HFF-Myc (cell line): ENCODE measurements at regions not wholly inside any gene's neighbourhood (a gene's known extent, or its start where the extent isn't known, plus 50 kb on each side); places are given as distances from the start of the nearest gene placed in this dataset.
A peak's percentile ranks its signal among the peaks of the same experiment; 100 is the strongest.

Source experiments
- DNase-seq: peaks from one replicate; pipeline ENCODE4 v3.0.0-alpha.2; 2011; ENCODE audit warnings: low read depth; ENCODE audit errors: extremely low read depth
- H3K4me3 ChIP-seq: replicated peaks from 2 replicates; pipeline ENCODE4 v1.5.1; 2011; ENCODE audit warnings: low read depth, mild to moderate bottlenecking, control low read depth, low read length
- TF ChIP-seq, protein P1 (sequence below): IDR thresholded peaks from 2 replicates; pipeline ENCODE4 v1.5.1; 2012; ENCODE audit warnings: mild to moderate bottlenecking, low read depth, low read length, control low read depth; ENCODE audit errors: missing control alignments

GRCh38 chr2:41829052-41829451, 218.8 kb upstream of the PKDCC start:
- H3K4me3 ChIP-seq, result no peak overlapping the region
- DNase-seq, result no peak
- TF ChIP-seq, protein P1, sequence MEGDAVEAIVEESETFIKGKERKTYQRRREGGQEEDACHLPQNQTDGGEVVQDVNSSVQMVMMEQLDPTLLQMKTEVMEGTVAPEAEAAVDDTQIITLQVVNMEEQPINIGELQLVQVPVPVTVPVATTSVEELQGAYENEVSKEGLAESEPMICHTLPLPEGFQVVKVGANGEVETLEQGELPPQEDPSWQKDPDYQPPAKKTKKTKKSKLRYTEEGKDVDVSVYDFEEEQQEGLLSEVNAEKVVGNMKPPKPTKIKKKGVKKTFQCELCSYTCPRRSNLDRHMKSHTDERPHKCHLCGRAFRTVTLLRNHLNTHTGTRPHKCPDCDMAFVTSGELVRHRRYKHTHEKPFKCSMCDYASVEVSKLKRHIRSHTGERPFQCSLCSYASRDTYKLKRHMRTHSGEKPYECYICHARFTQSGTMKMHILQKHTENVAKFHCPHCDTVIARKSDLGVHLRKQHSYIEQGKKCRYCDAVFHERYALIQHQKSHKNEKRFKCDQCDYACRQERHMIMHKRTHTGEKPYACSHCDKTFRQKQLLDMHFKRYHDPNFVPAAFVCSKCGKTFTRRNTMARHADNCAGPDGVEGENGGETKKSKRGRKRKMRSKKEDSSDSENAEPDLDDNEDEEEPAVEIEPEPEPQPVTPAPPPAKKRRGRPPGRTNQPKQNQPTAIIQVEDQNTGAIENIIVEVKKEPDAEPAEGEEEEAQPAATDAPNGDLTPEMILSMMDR, result no peak

GRCh38 chr2:41830600-41830999, 217.2 kb upstream of the PKDCC start:
- no peak for DNase-seq
- TF ChIP-seq, protein P1, result no peak
- H3K4me3 ChIP-seq, result no peak overlapping the region

- H3K4me3 ChIP-seq, result no peak overlapping the region
- TF ChIP-seq, protein P1, result no peak
- DNase-seq, result no peak
Observed at GRCh38 chr2:41832218-41832617, 215.6 kb upstream of the PKDCC start.

GRCh38 chr2:41835401-41835800, 212.4 kb upstream of the PKDCC start:
- no peak for DNase-seq
- H3K4me3 ChIP-seq, result no peak overlapping the region
- TF ChIP-seq, protein P1, result no peak

GRCh38 chr2:41836948-41837347, 210.9 kb upstream of the PKDCC start:
- peak; percentile 29 for DNase-seq
- TF ChIP-seq, protein P1, result no peak
- no peak overlapping the region for H3K4me3 ChIP-seq

DNA sequence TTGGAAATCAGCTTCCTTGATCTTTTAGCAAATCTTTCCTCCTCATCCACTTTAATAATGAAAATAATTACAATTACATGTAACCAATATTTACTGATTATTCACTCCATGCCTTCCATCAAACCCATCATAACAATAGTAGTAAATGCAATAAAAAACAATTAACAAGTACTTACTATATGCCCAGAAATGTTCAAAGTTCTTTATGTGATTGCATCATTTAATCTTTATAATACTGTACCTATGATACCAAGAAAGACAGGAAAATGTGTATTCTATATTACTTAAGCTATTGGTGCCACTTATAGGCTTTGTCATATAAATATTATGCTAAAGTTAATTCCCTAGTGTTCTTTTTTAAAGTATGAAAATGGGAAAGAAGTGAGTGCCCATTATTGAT, 210.2 kb upstream of the PKDCC start:
- H3K4me3 ChIP-seq, result no peak overlapping the region
- no peak for DNase-seq
- TF ChIP-seq, protein P1, result no peak
